ENCODE measurements at regions not wholly inside any gene's neighbourhood (a gene's known extent, or its start where the extent isn't known, plus 50 kb on each side); places are given as distances from the start of the nearest gene placed in this dataset.

GRCh38 chr2:206368484-206368883 is 74.8 kb upstream of the ADAM23 start:
- no peak for DNase-seq

- no peak for DNase-seq
These were observed 74.3 kb upstream of the ADAM23 start for GRCh38 chr2:206368933-206369569.

- DNase-seq, result no peak
These were observed 67.4 kb upstream of the ADAM23 start for GRCh38 chr2:206375956-206376355.

- DNase-seq, result no peak
These were observed 64.5 kb upstream of the ADAM23 start for GRCh38 chr2:206378835-206379234.

GRCh38 chr2:206379266-206379665 is 64.1 kb upstream of the ADAM23 start:
- peak in 1 of 3 experiments; percentile 13 for DNase-seq

GRCh38 chr2:206379886-206380285 is 63.4 kb upstream of the ADAM23 start:
- DNase-seq, result no peak

- no peak for DNase-seq
These were observed 61.5 kb upstream of the ADAM23 start for GRCh38 chr2:206381881-206382280.

GRCh38 chr2:206383669-206384068 is 59.7 kb upstream of the ADAM23 start:
- DNase-seq, result no peak

- peak in 1 of 3 experiments; percentile 17 for DNase-seq
These were observed 55.5 kb upstream of the ADAM23 start for GRCh38 chr2:206387808-206388207.

GRCh38 chr2:206388698-206389097 is 54.6 kb upstream of the ADAM23 start:
- DNase-seq, result no peak

GRCh38 chr2:206389164-206389563 is 54.2 kb upstream of the ADAM23 start:
- no peak for DNase-seq

- DNase-seq, result no peak
These were observed 53.2 kb upstream of the ADAM23 start for GRCh38 chr2:206390181-206390580.

GRCh38 chr2:206392118-206392517 is 51.2 kb upstream of the ADAM23 start:
- peak; percentile 8 to 69 (median 33) for DNase-seq

Measured in NCI-H1417 (cell line).